H9 (cell line): ENCODE measurements at regions not wholly inside any gene's neighbourhood (a gene's known extent, or its start where the extent isn't known, plus 50 kb on each side); places are given as distances from the start of the nearest gene placed in this dataset.

ENCODE experiments used
- DNase-seq: peaks from one replicate; pipeline ENCODE4 v3.0.0-alpha.2; 2017
- H2AFZ ChIP-seq: one replicate; pipeline ENCODE4 v1.6.1; 2013; ENCODE audit warnings: mild to moderate bottlenecking, low read length, control low read depth, moderate library complexity
- H2AK5ac ChIP-seq: 2 replicates; pipeline ENCODE4 v1.6.1; 2013; ENCODE audit warnings: low read length, control low read depth, mixed read lengths; ENCODE audit not compliant: insufficient read length
- H2BK120ac ChIP-seq: one replicate; pipeline ENCODE4 v1.6.1; 2013; ENCODE audit warnings: low read depth, mild to moderate bottlenecking, low read length, control low read depth, inconsistent platforms; ENCODE audit not compliant: poor library complexity, severe bottlenecking
- H2BK12ac ChIP-seq: 2 replicates; pipeline ENCODE4 v1.6.1; 2013; ENCODE audit warnings: low read length, control low read depth, mixed read lengths, low read depth; ENCODE audit not compliant: insufficient read length
- H2BK15ac ChIP-seq: 2 replicates; pipeline ENCODE4 v1.6.1; 2013; ENCODE audit warnings: low read depth, low read length, control low read depth
- H2BK20ac ChIP-seq: one replicate; pipeline ENCODE4 v1.6.1; 2013; ENCODE audit warnings: low read depth, mild to moderate bottlenecking, low read length, control low read depth, inconsistent platforms; ENCODE audit not compliant: poor library complexity, severe bottlenecking
- H2BK5ac ChIP-seq: 2 replicates; pipeline ENCODE4 v1.6.1; 2013; ENCODE audit warnings: low read length, control low read depth, mixed read lengths; ENCODE audit not compliant: insufficient read length
- H3K14ac ChIP-seq: 2 replicates; pipeline ENCODE4 v1.6.1; 2013; ENCODE audit warnings: low read length, control low read depth; ENCODE audit not compliant: insufficient read depth
- H3K18ac ChIP-seq: 2 replicates; pipeline ENCODE4 v1.6.1; 2013; ENCODE audit warnings: low read depth, mild to moderate bottlenecking, mixed read lengths, low read length, control low read depth; ENCODE audit not compliant: insufficient read length
- H3K23ac ChIP-seq: 2 replicates; pipeline ENCODE4 v1.6.1; 2013; ENCODE audit warnings: low read length, control low read depth, mixed read lengths, low read depth; ENCODE audit not compliant: insufficient read length
- H3K23me2 ChIP-seq: 2 replicates; pipeline ENCODE4 v1.6.1; 2013; ENCODE audit warnings: low read depth, mild to moderate bottlenecking, mixed read lengths, low read length, control low read depth; ENCODE audit not compliant: insufficient read length, poor library complexity, severe bottlenecking
- H3K27ac ChIP-seq: 2 replicates; pipeline ENCODE4 v1.5.1; 2013; ENCODE audit warnings: low read length, control low read depth, mixed read lengths, low read depth; ENCODE audit not compliant: insufficient read length
- H3K27me3 ChIP-seq: 2 replicates; pipeline ENCODE4 v1.6.1; 2013; ENCODE audit warnings: low read length, control low read depth, inconsistent platforms; ENCODE audit not compliant: insufficient read depth
- H3K4ac ChIP-seq: 2 replicates; pipeline ENCODE4 v1.6.1; 2013; ENCODE audit warnings: low read depth, mild to moderate bottlenecking, control low read depth, inconsistent platforms, low read length, moderate library complexity
- H3K4me1 ChIP-seq: 2 replicates; pipeline ENCODE4 v1.6.1; 2013; ENCODE audit warnings: low read length, control low read depth, inconsistent platforms; ENCODE audit not compliant: insufficient read depth
- H3K4me2 ChIP-seq: 2 replicates; pipeline ENCODE4 v1.6.1; 2013; ENCODE audit warnings: low read length, control low read depth, mixed read lengths; ENCODE audit not compliant: insufficient read length, insufficient read depth
- H3K56ac ChIP-seq: 2 replicates; pipeline ENCODE4 v1.6.1; 2013; ENCODE audit warnings: low read depth, mild to moderate bottlenecking, mixed read lengths, low read length, control low read depth; ENCODE audit not compliant: insufficient read length
- H3K79me1 ChIP-seq: 2 replicates; pipeline ENCODE4 v1.6.1; 2013; ENCODE audit warnings: low read depth, mild to moderate bottlenecking, moderate library complexity, low read length, control low read depth, inconsistent platforms; ENCODE audit not compliant: insufficient read depth, poor library complexity, severe bottlenecking
- H3K79me2 ChIP-seq: 2 replicates; pipeline ENCODE4 v1.6.1; 2013; ENCODE audit warnings: low read length, control low read depth, inconsistent platforms; ENCODE audit not compliant: insufficient read depth
- H3K9ac ChIP-seq: 2 replicates; pipeline ENCODE4 v1.6.1; 2013; ENCODE audit warnings: low read length, control low read depth, mixed read lengths; ENCODE audit not compliant: insufficient read length; ENCODE audit errors: extremely low read depth
- H3K9me3 ChIP-seq: one replicate; pipeline ENCODE4 v1.6.1; 2013; ENCODE audit warnings: low read depth, low read length, inconsistent platforms; ENCODE audit not compliant: control insufficient read depth
- H3T11ph ChIP-seq: one replicate; pipeline ENCODE4 v1.6.1; 2013; ENCODE audit warnings: mild to moderate bottlenecking, low read length, control low read depth, inconsistent platforms
- H4K20me1 ChIP-seq: one replicate; pipeline ENCODE4 v1.6.1; 2013; ENCODE audit not compliant: control insufficient read depth, insufficient read length, insufficient read depth
- H4K5ac ChIP-seq: 2 replicates; pipeline ENCODE4 v1.6.1; 2013; ENCODE audit warnings: low read depth, mild to moderate bottlenecking, mixed read lengths, low read length, control low read depth; ENCODE audit not compliant: insufficient read length
- H4K8ac ChIP-seq: replicated peaks from 2 replicates; pipeline ENCODE4 v1.6.1; 2013; ENCODE audit warnings: low read length, control low read depth, mixed read lengths, low read depth; ENCODE audit not compliant: insufficient read length
- H4K91ac ChIP-seq: 2 replicates; pipeline ENCODE4 v1.6.1; 2013; ENCODE audit warnings: low read depth, mild to moderate bottlenecking, moderate library complexity, mixed read lengths, low read length, control low read depth; ENCODE audit not compliant: insufficient read length
- H3K27ac Mint-ChIP-seq, 3 experiments: 2 replicates in 2 of 3; 3 replicates in 1 of 3; pipeline ENCODE4 v1.8.0; 2020 to 2021; ENCODE audit warnings: mixed read lengths in 3 of 3, mild to moderate bottlenecking in 1 of 3, moderate library complexity in 1 of 3
- H3K27me3 Mint-ChIP-seq: 2 replicates; pipeline ENCODE4 v1.8.0; 2021; ENCODE audit warnings: low read depth, mild to moderate bottlenecking, moderate library complexity, mixed read lengths
- H3K36me3 Mint-ChIP-seq, 3 experiments: 2 replicates in 2 of 3; 3 replicates in 1 of 3; pipeline ENCODE4 v1.8.0; 2020 to 2021; ENCODE audit warnings: low read depth in 3 of 3, mixed read lengths in 3 of 3; ENCODE audit not compliant: insufficient read depth in 1 of 3
- H3K4me1 Mint-ChIP-seq, 2 experiments: 2 replicates each; pipeline ENCODE4 v1.8.0; 2020; ENCODE audit warnings: mixed read lengths in 2 of 2
- H3K4me3 Mint-ChIP-seq, 2 experiments: 2 replicates in 1 of 2; 3 replicates in 1 of 2; pipeline ENCODE4 v1.8.0; 2020 to 2021; ENCODE audit warnings: mild to moderate bottlenecking in 2 of 2, mixed read lengths in 2 of 2, moderate library complexity in 1 of 2
- H3K9me3 Mint-ChIP-seq, 2 experiments: 2 replicates in 1 of 2; 3 replicates in 1 of 2; pipeline ENCODE4 v1.8.0; 2020; ENCODE audit warnings: mild to moderate bottlenecking in 2 of 2, mixed read lengths in 2 of 2, moderate library complexity in 1 of 2
- WGBS: extraction: QIAGEN DNeasy Blood & Tissue Kit; methylation state at CpG from one replicate; pipeline ENCODE4 v1.1.7; 2013; ENCODE audit warnings: missing lambda C conversion rate, low lambda C conversion rate, mixed read lengths; ENCODE audit not compliant: insufficient read length; ENCODE audit errors: extremely low coverage; 5-methylcytosine and 5-hydroxymethylcytosine counted together
- TF ChIP-seq, protein P1 (sequence below): fragments of 200-600 bp; sonication (generic); conservative IDR thresholded peaks from 3 replicates; pipeline ENCODE4 v1.8.0; 2021; ENCODE audit warnings: antibody characterized with exemption, mild to moderate bottlenecking

DNA sequence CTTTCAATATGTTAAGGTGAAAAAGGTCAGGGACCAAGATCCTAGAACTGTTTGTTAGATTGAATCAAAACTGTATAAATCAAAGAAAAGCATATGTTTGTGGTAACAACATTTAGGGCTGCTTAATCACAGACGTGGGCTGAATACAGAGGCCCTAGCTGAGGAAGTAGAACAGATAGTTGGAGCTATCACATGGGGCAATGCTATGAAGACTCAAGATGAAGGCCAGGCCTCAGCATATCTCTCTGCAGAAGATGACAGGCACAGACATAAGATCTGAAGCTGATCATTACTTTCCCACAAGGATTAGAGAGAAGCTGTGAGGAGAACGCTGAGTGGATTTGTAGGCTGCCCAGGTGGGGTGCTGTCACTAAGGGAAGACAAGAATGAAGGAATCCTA, 158.6 kb upstream of the CARD18 start:
- WGBS: no CpG with 5 or more reads among the region's 2 CpGs
- H3K56ac ChIP-seq: no peak overlapping the region
- no peak overlapping the region for H3K18ac ChIP-seq
- H3K4me1 Mint-ChIP-seq: no peaks in the 10 kb centered on the region
- no peak overlapping the region for H2BK120ac ChIP-seq
- no peaks in the 10 kb centered on the region for H3K23me2 ChIP-seq
- H3K9ac ChIP-seq: no peak overlapping the region
- no peak overlapping the region for H3K4me3 Mint-ChIP-seq
- no peaks in the 10 kb centered on the region for H3K9me3 ChIP-seq
- H3K9me3 Mint-ChIP-seq: no peaks in the 10 kb centered on the region
- H3K4me1 ChIP-seq: no peaks in the 10 kb centered on the region
- H3K79me1 ChIP-seq: no peaks in the 10 kb centered on the region
- no peak overlapping the region for H3K4ac ChIP-seq
- H3T11ph ChIP-seq: no peak overlapping the region
- no peak overlapping the region for H4K5ac ChIP-seq
- H2BK5ac ChIP-seq: no peak overlapping the region
- no peak overlapping the region for H3K23ac ChIP-seq
- H4K91ac ChIP-seq: no peak overlapping the region
- no peaks in the 10 kb centered on the region for H3K79me2 ChIP-seq
- no peak overlapping the region for H4K8ac ChIP-seq
- H2AFZ ChIP-seq: no peak overlapping the region
- H3K27me3 Mint-ChIP-seq: no peaks in the 10 kb centered on the region
- H2BK12ac ChIP-seq: no peak overlapping the region
- H3K4me2 ChIP-seq: no peak overlapping the region
- no peak overlapping the region for H3K14ac ChIP-seq
- H3K27ac ChIP-seq: no peak overlapping the region
- no peak for DNase-seq
- H3K36me3 Mint-ChIP-seq: no peaks in the 10 kb centered on the region
- no peak overlapping the region for H2BK20ac ChIP-seq
- H3K27me3 ChIP-seq: no peaks in the 10 kb centered on the region
- TF ChIP-seq, protein P1, sequence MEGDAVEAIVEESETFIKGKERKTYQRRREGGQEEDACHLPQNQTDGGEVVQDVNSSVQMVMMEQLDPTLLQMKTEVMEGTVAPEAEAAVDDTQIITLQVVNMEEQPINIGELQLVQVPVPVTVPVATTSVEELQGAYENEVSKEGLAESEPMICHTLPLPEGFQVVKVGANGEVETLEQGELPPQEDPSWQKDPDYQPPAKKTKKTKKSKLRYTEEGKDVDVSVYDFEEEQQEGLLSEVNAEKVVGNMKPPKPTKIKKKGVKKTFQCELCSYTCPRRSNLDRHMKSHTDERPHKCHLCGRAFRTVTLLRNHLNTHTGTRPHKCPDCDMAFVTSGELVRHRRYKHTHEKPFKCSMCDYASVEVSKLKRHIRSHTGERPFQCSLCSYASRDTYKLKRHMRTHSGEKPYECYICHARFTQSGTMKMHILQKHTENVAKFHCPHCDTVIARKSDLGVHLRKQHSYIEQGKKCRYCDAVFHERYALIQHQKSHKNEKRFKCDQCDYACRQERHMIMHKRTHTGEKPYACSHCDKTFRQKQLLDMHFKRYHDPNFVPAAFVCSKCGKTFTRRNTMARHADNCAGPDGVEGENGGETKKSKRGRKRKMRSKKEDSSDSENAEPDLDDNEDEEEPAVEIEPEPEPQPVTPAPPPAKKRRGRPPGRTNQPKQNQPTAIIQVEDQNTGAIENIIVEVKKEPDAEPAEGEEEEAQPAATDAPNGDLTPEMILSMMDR: no peak
- H2BK15ac ChIP-seq: no peak overlapping the region
- H2AK5ac ChIP-seq: no peak overlapping the region
- H3K27ac Mint-ChIP-seq: peak overlapping the region in 1 of 3 experiments; percentile 35; a peak in 1 of 7 replicates
- no peaks in the 10 kb centered on the region for H4K20me1 ChIP-seq
